ENCODE measurements at regions not wholly inside any gene's neighbourhood (a gene's known extent, or its start where the extent isn't known, plus 50 kb on each side); places are given as distances from the start of the nearest gene placed in this dataset.

DNA sequence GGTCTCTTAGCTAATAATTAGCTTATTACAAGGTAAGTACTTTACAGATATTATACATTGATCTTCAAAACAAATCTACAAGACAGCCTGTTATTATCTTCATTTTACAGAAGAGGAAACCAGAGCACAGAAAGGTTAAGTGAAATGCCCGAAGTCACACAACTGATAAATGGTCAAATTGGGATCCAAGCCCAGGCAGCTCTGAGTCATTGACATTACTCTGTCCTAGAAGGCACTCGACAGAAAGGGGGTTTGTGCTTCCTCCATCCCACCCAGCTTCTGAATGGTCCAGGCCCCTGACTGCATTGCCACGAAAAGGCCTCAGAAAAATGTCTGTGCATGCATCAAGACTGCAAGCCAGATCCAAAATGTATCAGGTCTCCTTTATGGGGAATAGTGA lies 81.3 kb upstream of the ZNF438 start:
- H3K27ac Mint-ChIP-seq, result no peak overlapping the region
- no peaks in the 10 kb centered on the region for H3K27me3 Mint-ChIP-seq
- H3K9me3 Mint-ChIP-seq (ENCODE audit: low read depth), result peaks cover 7% of the 10 kb centered on the region
- H3K4me1 Mint-ChIP-seq (ENCODE audit: low read depth), result no peaks in the 10 kb centered on the region
- H3K36me3 Mint-ChIP-seq, result peaks cover 6% of the 10 kb centered on the region
- H3K4me3 Mint-ChIP-seq, result no peak overlapping the region

DNA sequence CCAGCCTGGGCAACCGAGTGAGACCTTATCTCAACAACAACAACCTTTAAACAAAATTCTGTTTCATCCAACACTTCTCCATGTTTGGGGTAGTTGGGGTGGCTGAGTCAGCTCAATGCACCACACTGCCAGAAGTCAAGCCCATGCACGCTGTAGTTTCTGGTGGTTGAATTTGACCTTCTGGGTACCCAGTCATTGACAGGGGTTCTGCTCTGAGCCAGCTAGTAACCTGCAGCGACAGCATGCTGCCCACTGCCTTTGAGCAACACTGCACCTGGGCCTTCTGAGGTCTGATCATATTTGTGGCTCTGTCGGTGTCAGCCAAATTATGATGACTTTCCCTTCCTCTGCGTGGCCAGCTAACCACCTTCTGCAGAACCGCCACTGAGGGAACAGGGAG lies 84.6 kb upstream of the ZNF438 start:
- H3K36me3 Mint-ChIP-seq, result peaks cover 6% of the 10 kb centered on the region
- H3K27ac Mint-ChIP-seq, result no peak overlapping the region
- H3K9me3 Mint-ChIP-seq (ENCODE audit: low read depth), result peaks cover 7% of the 10 kb centered on the region
- no peak overlapping the region for H3K4me3 Mint-ChIP-seq
- no peaks in the 10 kb centered on the region for H3K4me1 Mint-ChIP-seq (ENCODE audit: low read depth)
- H3K27me3 Mint-ChIP-seq, result no peaks in the 10 kb centered on the region

DNA sequence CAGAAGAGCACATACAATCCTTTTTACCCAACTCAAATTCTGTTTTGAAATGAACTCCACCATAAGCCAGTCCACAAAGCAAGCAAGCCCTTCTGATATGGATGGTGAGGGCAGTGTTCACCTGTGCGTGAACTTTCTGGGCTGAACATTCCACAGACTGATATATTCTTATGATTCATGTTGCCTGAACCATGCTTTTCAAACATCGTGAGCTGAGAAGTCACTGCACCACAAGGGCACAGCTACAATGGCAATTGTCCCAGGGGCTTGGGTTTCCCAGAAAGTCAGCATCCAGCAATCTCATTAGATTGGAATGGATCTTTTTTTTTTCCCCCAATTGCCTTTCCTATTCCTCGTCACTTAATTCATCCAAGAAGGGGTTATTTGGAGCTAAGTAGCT lies 86.9 kb upstream of the ZNF438 start:
- no peak overlapping the region for H3K27ac Mint-ChIP-seq
- H3K4me3 Mint-ChIP-seq, result no peak overlapping the region
- peaks cover 5% of the 10 kb centered on the region for H3K4me1 Mint-ChIP-seq (ENCODE audit: low read depth)
- H3K36me3 Mint-ChIP-seq, result peaks cover 5% of the 10 kb centered on the region
- H3K27me3 Mint-ChIP-seq, result no peaks in the 10 kb centered on the region
- H3K9me3 Mint-ChIP-seq (ENCODE audit: low read depth), result peaks cover 7% of the 10 kb centered on the region

DNA sequence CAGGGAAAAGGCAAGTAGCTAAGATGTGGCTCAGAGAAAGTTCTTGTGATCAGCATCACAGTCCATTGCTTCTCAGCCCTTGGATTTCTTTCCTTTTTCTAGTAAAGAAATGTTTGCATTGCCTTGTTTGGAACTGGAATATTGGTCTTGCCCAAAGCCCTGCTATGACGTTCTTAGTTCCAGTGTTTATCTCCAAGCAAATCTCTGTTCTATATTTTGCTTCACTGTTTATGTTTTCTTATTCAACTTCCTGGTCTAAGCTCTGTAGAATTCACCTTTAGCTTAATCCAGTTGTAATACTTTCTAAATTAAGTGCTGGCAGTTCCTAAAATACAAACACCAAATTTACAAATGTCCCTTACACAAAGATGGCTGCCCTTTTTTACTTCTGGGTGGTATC lies 88.7 kb upstream of the ZNF438 start:
- no peaks in the 10 kb centered on the region for H3K27me3 Mint-ChIP-seq
- H3K4me1 Mint-ChIP-seq (ENCODE audit: low read depth), result peaks cover 5% of the 10 kb centered on the region
- peaks cover 2% of the 10 kb centered on the region for H3K36me3 Mint-ChIP-seq
- peaks cover 1% of the 10 kb centered on the region for H3K9me3 Mint-ChIP-seq (ENCODE audit: low read depth)
- H3K4me3 Mint-ChIP-seq, result no peak overlapping the region
- H3K27ac Mint-ChIP-seq, result no peak overlapping the region

DNA sequence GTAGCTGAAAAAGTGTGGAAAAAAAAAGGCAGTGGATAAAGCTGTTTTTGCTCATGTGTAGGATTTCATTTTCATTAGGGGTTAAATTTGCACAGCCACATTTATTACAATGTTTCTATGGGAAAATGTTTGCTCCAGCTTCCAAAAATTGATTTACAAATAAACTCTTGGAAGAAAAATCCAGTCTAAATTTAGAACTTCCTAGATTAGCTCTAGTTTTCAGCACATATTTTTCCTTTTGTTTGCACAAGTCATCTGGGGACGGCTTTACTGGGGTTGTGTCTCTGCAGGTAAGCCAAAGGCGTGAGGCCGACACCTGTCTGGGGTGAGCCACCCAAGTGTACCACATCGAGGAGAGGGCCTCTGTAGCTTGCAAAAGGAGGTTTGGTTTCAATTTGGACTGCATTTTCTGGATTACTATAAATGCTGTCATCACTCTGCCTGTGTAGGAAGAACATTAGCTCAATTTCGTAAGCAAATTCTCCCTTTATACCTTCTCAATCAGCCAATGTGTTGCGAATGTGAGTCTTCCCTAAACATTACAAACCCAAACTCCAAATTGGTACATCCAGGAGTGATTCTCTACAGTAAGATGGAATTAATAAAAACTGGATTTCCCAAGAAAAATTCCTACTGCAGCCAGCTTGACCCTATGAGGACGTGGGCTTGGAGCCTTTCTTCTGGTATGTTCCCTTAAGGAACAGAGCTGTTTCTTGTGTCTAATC lies 89.5 kb upstream of the ZNF438 start:
- no peaks in the 10 kb centered on the region for H3K9me3 Mint-ChIP-seq (ENCODE audit: low read depth)
- no peak overlapping the region for H3K4me3 Mint-ChIP-seq
- no peak overlapping the region for H3K27ac Mint-ChIP-seq
- peaks cover 5% of the 10 kb centered on the region for H3K4me1 Mint-ChIP-seq (ENCODE audit: low read depth)
- peaks cover 2% of the 10 kb centered on the region for H3K36me3 Mint-ChIP-seq
- no peaks in the 10 kb centered on the region for H3K27me3 Mint-ChIP-seq

DNA sequence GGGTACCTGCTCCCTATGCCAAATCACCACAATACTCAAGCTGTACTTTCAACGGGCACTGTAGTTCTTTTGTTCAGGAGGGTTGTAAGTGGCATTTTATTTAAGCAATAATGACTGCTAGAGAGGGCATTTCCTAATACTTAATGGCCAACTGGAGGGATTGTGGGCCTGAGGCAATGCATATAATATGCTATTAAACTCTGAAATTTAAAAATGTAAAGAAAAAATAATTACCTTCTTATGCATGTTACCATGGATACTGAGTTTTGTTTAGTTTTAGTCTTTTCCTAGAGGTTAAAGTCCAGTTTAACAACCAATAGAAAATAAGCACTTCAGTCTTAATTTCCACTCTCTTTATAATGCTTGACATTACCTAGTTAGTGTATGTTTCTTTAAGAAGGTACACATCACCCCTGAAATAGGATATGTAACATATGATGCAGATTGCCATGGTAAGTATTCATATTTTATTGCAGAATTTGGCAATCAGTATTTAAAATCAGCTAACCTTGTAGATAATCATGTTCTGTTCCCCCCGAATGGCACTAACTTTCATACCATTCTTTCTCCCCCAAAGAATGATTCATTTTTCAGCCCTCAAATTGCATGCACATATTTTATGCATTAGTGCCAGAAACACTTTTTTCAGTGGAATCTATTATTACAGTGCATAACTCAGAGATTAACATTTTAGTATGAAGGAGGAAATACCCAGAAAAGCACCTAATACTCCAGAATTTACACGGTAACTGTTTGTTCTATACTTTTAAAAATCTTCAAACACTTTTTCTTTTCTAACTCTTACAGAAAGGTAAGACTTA lies 90.3 kb upstream of the ZNF438 start:
- H3K4me3 Mint-ChIP-seq, result no peak overlapping the region
- no peaks in the 10 kb centered on the region for H3K9me3 Mint-ChIP-seq (ENCODE audit: low read depth)
- H3K27ac Mint-ChIP-seq, result no peak overlapping the region
- H3K27me3 Mint-ChIP-seq, result no peaks in the 10 kb centered on the region
- H3K4me1 Mint-ChIP-seq (ENCODE audit: low read depth), result peaks cover 6% of the 10 kb centered on the region
- peaks cover 2% of the 10 kb centered on the region for H3K36me3 Mint-ChIP-seq

DNA sequence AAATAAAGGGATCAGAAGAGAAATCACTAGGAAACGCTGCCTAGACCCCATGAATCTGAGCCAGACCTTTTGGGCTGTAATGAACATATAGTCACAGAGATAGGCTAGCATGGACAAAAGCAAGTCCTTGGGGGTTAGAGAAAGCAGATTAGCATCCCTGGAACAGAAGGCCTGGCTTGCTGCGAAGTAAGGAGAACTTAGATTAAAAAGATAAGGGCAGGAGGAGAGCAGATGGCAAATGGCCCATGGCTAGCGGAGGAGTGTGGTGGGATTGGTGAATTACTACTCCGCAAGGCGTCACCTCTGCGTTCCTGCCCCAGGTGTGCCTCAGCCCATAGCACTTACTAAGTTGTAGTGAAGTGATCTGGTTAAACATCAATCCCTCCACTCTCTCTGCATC lies 92.3 kb upstream of the ZNF438 start:
- Mint-ChIP-seq H3K27ac (no peak overlapping the region), H3K9me3 (ENCODE audit: low read depth) (no peaks in the 10 kb centered on the region), H3K36me3 (no peaks in the 10 kb centered on the region), H3K27me3 (no peaks in the 10 kb centered on the region), H3K4me3 (no peak overlapping the region), H3K4me1 (ENCODE audit: low read depth) (peaks cover 6% of the 10 kb centered on the region)

DNA sequence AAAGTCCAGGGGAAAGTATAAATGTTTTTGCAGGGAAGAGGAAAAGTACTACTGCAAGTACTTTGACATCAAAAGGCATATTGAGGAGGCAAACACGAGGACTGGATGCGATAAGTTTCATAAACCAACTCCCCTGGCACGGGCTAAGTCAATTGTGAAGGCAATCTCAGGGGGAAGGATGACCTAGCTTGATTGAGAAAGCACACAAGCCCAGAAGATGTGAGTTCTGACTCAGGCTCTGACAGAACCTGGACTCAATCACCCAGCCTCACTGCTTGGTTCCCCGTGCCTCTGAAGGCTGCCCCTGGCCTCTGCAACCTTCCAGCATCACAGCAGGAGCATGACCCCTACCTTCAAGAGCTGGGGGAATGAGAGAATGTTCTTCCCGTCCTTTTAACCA lies 93.2 kb upstream of the ZNF438 start:
- no peaks in the 10 kb centered on the region for H3K36me3 Mint-ChIP-seq
- H3K4me1 Mint-ChIP-seq (ENCODE audit: low read depth), result peaks cover 6% of the 10 kb centered on the region
- no peaks in the 10 kb centered on the region for H3K27me3 Mint-ChIP-seq
- H3K27ac Mint-ChIP-seq, result no peak overlapping the region
- H3K4me3 Mint-ChIP-seq, result no peak overlapping the region
- no peaks in the 10 kb centered on the region for H3K9me3 Mint-ChIP-seq (ENCODE audit: low read depth)

DNA sequence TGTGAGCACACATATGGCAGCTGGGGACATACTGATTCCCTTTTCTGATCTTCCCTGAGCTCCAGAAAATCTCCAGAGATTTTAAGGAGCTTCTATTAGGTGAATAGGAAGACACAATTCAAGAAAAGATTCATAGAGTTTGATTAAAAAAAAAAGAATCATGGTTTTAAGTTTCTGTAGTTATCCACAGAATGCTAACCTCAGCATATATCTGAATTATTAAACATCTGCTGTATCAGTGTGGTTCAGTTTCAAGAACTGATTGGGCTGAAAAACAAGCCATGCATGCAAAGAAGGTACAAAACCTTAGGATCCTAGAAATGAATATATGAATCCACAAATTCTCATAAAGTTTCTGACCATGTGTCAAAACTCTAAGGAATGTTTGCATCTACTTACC lies 94.1 kb upstream of the ZNF438 start:
- no peaks in the 10 kb centered on the region for H3K27me3 Mint-ChIP-seq
- no peak overlapping the region for H3K4me3 Mint-ChIP-seq
- no peaks in the 10 kb centered on the region for H3K9me3 Mint-ChIP-seq (ENCODE audit: low read depth)
- H3K4me1 Mint-ChIP-seq (ENCODE audit: low read depth), result peaks cover 6% of the 10 kb centered on the region
- no peaks in the 10 kb centered on the region for H3K36me3 Mint-ChIP-seq
- no peak overlapping the region for H3K27ac Mint-ChIP-seq

DNA sequence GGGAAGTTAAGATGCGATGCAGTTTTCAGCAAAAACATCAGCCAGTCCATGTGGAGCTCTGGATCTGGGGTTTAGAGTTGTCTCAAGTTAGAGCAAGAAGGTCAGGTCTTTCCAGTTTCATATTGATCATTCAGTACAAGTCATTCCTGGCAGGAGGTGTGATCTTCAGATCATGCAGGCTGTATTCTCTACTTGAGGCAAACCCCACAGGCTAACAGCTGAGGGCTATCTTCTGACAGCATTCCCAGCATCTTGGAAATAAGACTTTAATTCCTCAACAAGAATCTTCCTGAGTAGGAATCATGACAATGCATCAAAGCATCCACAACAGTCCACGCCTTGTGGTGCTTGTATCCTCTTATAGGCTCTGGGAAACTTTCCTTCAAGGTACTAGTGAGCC lies 94.9 kb upstream of the ZNF438 start:
- Mint-ChIP-seq H3K27me3 (no peaks in the 10 kb centered on the region), H3K9me3 (ENCODE audit: low read depth) (no peaks in the 10 kb centered on the region), H3K4me3 (no peak overlapping the region), H3K36me3 (no peaks in the 10 kb centered on the region), H3K27ac (no peak overlapping the region), H3K4me1 (ENCODE audit: low read depth) (peaks cover 6% of the 10 kb centered on the region)

DNA sequence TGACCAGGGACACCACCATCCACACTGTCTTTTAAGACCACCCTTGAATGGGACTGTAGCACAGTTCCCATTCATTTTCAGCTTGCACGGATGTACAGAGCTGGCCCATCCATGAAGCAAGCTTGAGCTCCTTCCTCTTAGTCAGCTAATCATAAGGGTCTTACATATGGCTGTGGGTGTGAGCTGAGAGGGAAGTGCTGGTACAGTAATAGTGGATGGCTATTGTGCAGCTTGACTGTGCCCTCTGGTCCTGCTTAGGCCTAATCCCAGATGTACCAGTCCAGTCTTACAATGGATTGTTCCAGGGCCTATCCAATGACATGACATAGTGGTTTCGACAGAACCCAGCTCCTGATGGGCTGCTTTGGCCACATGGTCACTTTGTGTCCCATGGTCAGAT lies 96.9 kb upstream of the ZNF438 start:
- H3K27ac Mint-ChIP-seq, result no peak overlapping the region
- no peaks in the 10 kb centered on the region for H3K36me3 Mint-ChIP-seq
- H3K27me3 Mint-ChIP-seq, result no peaks in the 10 kb centered on the region
- peaks cover 11% of the 10 kb centered on the region for H3K4me1 Mint-ChIP-seq (ENCODE audit: low read depth)
- no peak overlapping the region for H3K4me3 Mint-ChIP-seq
- no peaks in the 10 kb centered on the region for H3K9me3 Mint-ChIP-seq (ENCODE audit: low read depth)

DNA sequence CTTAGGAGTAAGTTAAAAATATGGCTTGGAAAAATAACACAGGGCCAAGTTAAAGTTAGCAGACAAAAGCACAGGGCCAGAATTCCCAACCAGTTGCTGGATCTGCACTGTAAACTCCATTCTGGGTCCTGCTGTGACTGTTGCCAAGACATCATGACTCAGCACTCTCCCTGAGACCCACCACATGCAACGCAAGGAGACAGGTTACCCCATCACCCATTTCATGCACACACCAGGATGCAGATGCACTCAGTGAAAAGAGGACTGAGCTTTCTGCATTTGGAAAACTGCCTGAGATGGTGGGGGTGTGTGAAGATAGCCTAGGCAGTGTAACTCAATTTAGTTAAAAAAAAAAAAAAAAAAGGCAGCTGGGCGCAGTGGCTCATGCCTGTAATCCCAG lies 97.6 kb upstream of the ZNF438 start:
- Mint-ChIP-seq H3K4me3 (no peak overlapping the region), H3K27me3 (no peaks in the 10 kb centered on the region), H3K4me1 (ENCODE audit: low read depth) (peaks cover 11% of the 10 kb centered on the region), H3K9me3 (ENCODE audit: low read depth) (no peaks in the 10 kb centered on the region), H3K36me3 (no peaks in the 10 kb centered on the region), H3K27ac (no peak overlapping the region)

DNA sequence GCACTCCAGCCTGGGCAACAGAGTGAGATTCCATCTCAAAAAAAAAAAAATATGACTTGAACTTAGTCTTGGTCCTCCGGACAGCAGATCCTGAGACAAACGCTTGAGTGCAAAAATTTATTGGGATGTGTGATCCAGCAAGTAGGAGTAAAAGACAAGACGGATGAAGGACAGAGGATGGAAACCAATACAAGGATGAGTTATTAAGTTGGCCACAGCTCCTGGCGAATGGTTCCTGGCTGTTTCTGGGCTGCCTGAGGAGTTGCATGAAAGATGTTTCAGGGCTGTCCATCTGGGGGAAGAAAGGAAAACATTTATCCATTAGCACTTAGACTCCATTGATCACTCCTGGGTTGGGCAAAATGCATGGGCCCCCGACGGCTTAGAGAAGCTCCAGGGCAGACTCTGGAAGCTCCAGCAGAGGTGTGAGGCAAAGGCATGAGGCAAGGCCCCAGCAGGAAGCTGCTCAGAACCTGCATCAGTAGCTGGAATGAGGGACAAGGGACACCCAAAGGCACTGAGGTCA lies 98.3 kb upstream of the ZNF438 start:
- Mint-ChIP-seq H3K4me1 (ENCODE audit: low read depth) (peaks cover 18% of the 10 kb centered on the region), H3K36me3 (no peaks in the 10 kb centered on the region), H3K4me3 (no peak overlapping the region), H3K27me3 (no peaks in the 10 kb centered on the region), H3K27ac (no peak overlapping the region), H3K9me3 (ENCODE audit: low read depth) (no peaks in the 10 kb centered on the region)

DNA sequence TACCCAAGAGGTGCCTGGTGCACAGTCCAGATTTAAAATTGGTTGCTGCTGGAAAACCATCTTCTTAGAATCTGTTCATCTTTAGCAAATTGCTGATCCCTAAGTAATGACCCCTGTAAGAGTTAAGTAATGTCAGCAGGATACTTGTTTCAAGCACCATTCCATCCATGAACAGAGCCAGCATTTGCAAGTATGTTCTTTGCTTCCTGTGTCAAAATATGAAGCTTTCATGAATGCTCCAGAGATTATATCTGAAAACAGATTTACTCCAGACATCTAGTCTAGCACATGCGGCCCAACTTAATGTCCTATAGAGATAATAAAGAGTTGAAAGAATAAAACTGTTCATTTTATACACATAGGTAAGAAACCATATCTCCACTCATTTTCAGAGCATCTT lies 98.7 kb upstream of the ZNF438 start:
- H3K4me1 Mint-ChIP-seq (ENCODE audit: low read depth), result peaks cover 22% of the 10 kb centered on the region
- H3K27me3 Mint-ChIP-seq, result no peaks in the 10 kb centered on the region
- no peak overlapping the region for H3K4me3 Mint-ChIP-seq
- no peaks in the 10 kb centered on the region for H3K36me3 Mint-ChIP-seq
- no peaks in the 10 kb centered on the region for H3K9me3 Mint-ChIP-seq (ENCODE audit: low read depth)
- H3K27ac Mint-ChIP-seq, result no peak overlapping the region

DNA sequence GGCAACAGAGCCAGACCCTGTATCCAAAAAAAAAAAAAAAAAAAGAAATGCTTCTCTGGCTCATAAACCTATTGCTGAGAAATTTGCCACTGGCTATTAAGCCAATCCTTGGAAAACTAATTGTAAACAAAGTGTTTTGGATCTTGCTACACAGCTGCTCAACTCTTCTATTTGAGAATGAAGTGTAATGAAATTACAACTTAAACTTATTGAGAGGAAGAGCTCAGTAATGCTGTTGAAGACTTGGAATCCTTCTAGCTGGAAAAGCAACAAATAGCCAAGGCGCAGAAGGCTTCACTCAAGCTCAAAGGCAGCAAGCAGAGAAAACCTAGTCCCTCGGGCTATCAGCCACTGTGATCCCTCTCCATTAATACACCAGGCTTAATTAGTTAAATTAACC lies 99.6 kb upstream of the ZNF438 start:
- no peaks in the 10 kb centered on the region for H3K9me3 Mint-ChIP-seq (ENCODE audit: low read depth)
- H3K27ac Mint-ChIP-seq, result no peak overlapping the region
- H3K27me3 Mint-ChIP-seq, result no peaks in the 10 kb centered on the region
- H3K36me3 Mint-ChIP-seq, result no peaks in the 10 kb centered on the region
- H3K4me3 Mint-ChIP-seq, result no peak overlapping the region
- peaks cover 29% of the 10 kb centered on the region for H3K4me1 Mint-ChIP-seq (ENCODE audit: low read depth)

Measured in activated naive CD8-positive, alpha-beta T cell (primary cell).